ENCODE measurements at regions not wholly inside any gene's neighbourhood (a gene's known extent, or its start where the extent isn't known, plus 50 kb on each side); places are given as distances from the start of the nearest gene placed in this dataset.

DNA sequence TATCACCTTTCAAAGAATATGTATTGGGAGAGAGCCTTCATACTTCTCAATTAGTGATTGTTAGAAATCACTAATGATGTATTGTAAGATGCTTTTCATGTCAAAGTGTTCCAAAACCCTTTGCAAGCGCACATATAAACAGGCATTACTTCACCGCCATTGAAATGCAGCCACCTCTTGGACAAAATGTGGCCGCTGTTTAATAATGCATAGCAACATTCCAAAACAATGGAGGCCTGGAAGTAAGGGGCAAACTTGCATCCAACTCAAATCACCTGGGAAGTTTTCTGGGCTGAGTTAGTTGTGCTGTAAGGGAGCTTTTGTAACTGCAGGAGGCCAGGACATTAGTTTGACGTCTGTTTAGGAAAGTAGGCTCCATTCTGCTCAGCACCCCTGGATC lies 438.1 kb downstream of the FGF9 start:
- H3K18ac ChIP-seq (ENCODE audit: insufficient read length, low read depth, low read length), result no peak overlapping the region
- H4K91ac ChIP-seq (ENCODE audit: insufficient read length, low read depth, low read length), result no peak overlapping the region
- H3K56ac ChIP-seq (ENCODE audit: insufficient read length, low read depth, low read length), result no peak overlapping the region
- no peak overlapping the region for H2AFZ ChIP-seq (ENCODE audit: low read length)
- H3K27me3 Mint-ChIP-seq (ENCODE audit: low read depth), result no peaks in the 10 kb centered on the region
- no peaks in the 10 kb centered on the region for H3K27me3 ChIP-seq (ENCODE audit: insufficient read depth, low read length)
- no peak overlapping the region for H3K14ac ChIP-seq (ENCODE audit: insufficient read depth, low read length)
- H3K27ac ChIP-seq (ENCODE audit: insufficient read length, low read depth, low read length), result no peak overlapping the region
- no peaks in the 10 kb centered on the region for H3K36me3 Mint-ChIP-seq (ENCODE audit: insufficient read depth in 1 of 3, low read depth in 3 of 3)
- no peak overlapping the region for H2BK12ac ChIP-seq (ENCODE audit: insufficient read length, low read depth, low read length)
- no peak overlapping the region for H2BK20ac ChIP-seq (ENCODE audit: low read depth, low read length, poor library complexity, severe bottlenecking)
- no peaks in the 10 kb centered on the region for H3K79me1 ChIP-seq (ENCODE audit: insufficient read depth, low read depth, low read length, poor library complexity, severe bottlenecking)
- no peak overlapping the region for H3K23ac ChIP-seq (ENCODE audit: insufficient read length, low read depth, low read length)
- no CpG with 5 or more reads among the region's 4 CpGs for WGBS (ENCODE audit: extremely low coverage, insufficient read length, low lambda C conversion rate)
- H3K23me2 ChIP-seq (ENCODE audit: insufficient read length, low read depth, low read length, poor library complexity, severe bottlenecking), result no peaks in the 10 kb centered on the region
- H3K9me3 ChIP-seq (ENCODE audit: control insufficient read depth, low read depth, low read length), result no peaks in the 10 kb centered on the region
- H3K27ac Mint-ChIP-seq, result no peak overlapping the region; a peak in 1 of 7 replicates
- no peak overlapping the region for H4K8ac ChIP-seq (replicated peaks; ENCODE audit: insufficient read length, low read depth, low read length)
- DNase-seq, result no peak
- H3K79me2 ChIP-seq (ENCODE audit: insufficient read depth, low read length), result no peaks in the 10 kb centered on the region
- H3K4me1 ChIP-seq (ENCODE audit: insufficient read depth, low read length), result no peaks in the 10 kb centered on the region
- H3K4ac ChIP-seq (ENCODE audit: low read depth, low read length), result no peak overlapping the region
- peaks cover 0 to 2% of the 10 kb centered on the region in 2 experiments; a peak in 2 of 5 replicates for H3K9me3 Mint-ChIP-seq
- no peak overlapping the region for H3K9ac ChIP-seq (ENCODE audit: extremely low read depth, insufficient read length, low read length)
- peaks cover 4 to 13% of the 10 kb centered on the region in 2 experiments for H3K4me1 Mint-ChIP-seq
- H2BK15ac ChIP-seq (ENCODE audit: low read depth, low read length), result no peak overlapping the region
- H2AK5ac ChIP-seq (ENCODE audit: insufficient read length, low read length), result no peak overlapping the region
- H3T11ph ChIP-seq (ENCODE audit: low read length), result no peak overlapping the region
- H3K4me2 ChIP-seq (ENCODE audit: insufficient read depth, insufficient read length, low read length), result no peak overlapping the region
- no peak overlapping the region for H3K4me3 Mint-ChIP-seq
- H4K5ac ChIP-seq (ENCODE audit: insufficient read length, low read depth, low read length), result no peak overlapping the region
- TF ChIP-seq, protein P1, sequence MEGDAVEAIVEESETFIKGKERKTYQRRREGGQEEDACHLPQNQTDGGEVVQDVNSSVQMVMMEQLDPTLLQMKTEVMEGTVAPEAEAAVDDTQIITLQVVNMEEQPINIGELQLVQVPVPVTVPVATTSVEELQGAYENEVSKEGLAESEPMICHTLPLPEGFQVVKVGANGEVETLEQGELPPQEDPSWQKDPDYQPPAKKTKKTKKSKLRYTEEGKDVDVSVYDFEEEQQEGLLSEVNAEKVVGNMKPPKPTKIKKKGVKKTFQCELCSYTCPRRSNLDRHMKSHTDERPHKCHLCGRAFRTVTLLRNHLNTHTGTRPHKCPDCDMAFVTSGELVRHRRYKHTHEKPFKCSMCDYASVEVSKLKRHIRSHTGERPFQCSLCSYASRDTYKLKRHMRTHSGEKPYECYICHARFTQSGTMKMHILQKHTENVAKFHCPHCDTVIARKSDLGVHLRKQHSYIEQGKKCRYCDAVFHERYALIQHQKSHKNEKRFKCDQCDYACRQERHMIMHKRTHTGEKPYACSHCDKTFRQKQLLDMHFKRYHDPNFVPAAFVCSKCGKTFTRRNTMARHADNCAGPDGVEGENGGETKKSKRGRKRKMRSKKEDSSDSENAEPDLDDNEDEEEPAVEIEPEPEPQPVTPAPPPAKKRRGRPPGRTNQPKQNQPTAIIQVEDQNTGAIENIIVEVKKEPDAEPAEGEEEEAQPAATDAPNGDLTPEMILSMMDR (conservative IDR thresholded peaks at IDR 0.05), result no peak
- no peaks in the 10 kb centered on the region for H4K20me1 ChIP-seq (ENCODE audit: control insufficient read depth, insufficient read depth, insufficient read length)
- H2BK120ac ChIP-seq (ENCODE audit: low read depth, low read length, poor library complexity, severe bottlenecking), result no peak overlapping the region
- no peak overlapping the region for H2BK5ac ChIP-seq (ENCODE audit: insufficient read length, low read length)
